ENCODE measurements at regions not wholly inside any gene's neighbourhood (a gene's known extent, or its start where the extent isn't known, plus 50 kb on each side); places are given as distances from the start of the nearest gene placed in this dataset.

- Mint-ChIP-seq H3K9me3 (peaks cover 11% of the 10 kb centered on the region), H3K27me3 (ENCODE audit: low read depth) (no peaks in the 10 kb centered on the region), H3K4me1 (peaks cover 63% of the 10 kb centered on the region), H3K4me3 (no peak overlapping the region), H3K27ac (ENCODE audit: unreplicated experiment) (peak overlapping the region; percentile 81), H3K36me3 (ENCODE audit: low read depth) (no peaks in the 10 kb centered on the region)
- no peak for TF ChIP-seq CTCF (conservative IDR thresholded peaks at IDR 0.05)
- no peak for DNase-seq (ENCODE audit: low read depth, low spot score)
These were observed 132.7 kb upstream of the MYCN start for GRCh38 chr2:15807418-15808203.

- no peak for DNase-seq (ENCODE audit: low read depth, low spot score)
- H3K27ac Mint-ChIP-seq (ENCODE audit: unreplicated experiment): peak overlapping the region; percentile 66
- no peak for TF ChIP-seq CTCF (conservative IDR thresholded peaks at IDR 0.05)
- H3K36me3 Mint-ChIP-seq (ENCODE audit: low read depth): no peaks in the 10 kb centered on the region
- no peaks in the 10 kb centered on the region for H3K27me3 Mint-ChIP-seq (ENCODE audit: low read depth)
- peaks cover 60% of the 10 kb centered on the region for H3K4me1 Mint-ChIP-seq
- peaks cover 11% of the 10 kb centered on the region for H3K9me3 Mint-ChIP-seq
- H3K4me3 Mint-ChIP-seq: no peak overlapping the region
These were observed 132.0 kb upstream of the MYCN start for GRCh38 chr2:15808204-15808910.

GRCh38 chr2:15808944-15809343, 131.4 kb upstream of the MYCN start:
- DNase-seq (ENCODE audit: low read depth, low spot score): no peak
- H3K4me3 Mint-ChIP-seq: peak overlapping the region; percentile 32
- no peaks in the 10 kb centered on the region for H3K27me3 Mint-ChIP-seq (ENCODE audit: low read depth)
- no peak for TF ChIP-seq CTCF (conservative IDR thresholded peaks at IDR 0.05)
- peaks cover 11% of the 10 kb centered on the region for H3K9me3 Mint-ChIP-seq
- no peaks in the 10 kb centered on the region for H3K36me3 Mint-ChIP-seq (ENCODE audit: low read depth)
- peaks cover 56% of the 10 kb centered on the region for H3K4me1 Mint-ChIP-seq
- H3K27ac Mint-ChIP-seq (ENCODE audit: unreplicated experiment): peak overlapping the region; percentile 93

GRCh38 chr2:15809404-15809803, 130.9 kb upstream of the MYCN start:
- peaks cover 11% of the 10 kb centered on the region for H3K9me3 Mint-ChIP-seq
- peaks cover 56% of the 10 kb centered on the region for H3K4me1 Mint-ChIP-seq
- peak overlapping the region; percentile 93 for H3K27ac Mint-ChIP-seq (ENCODE audit: unreplicated experiment)
- no peaks in the 10 kb centered on the region for H3K36me3 Mint-ChIP-seq (ENCODE audit: low read depth)
- DNase-seq (ENCODE audit: low read depth, low spot score): no peak
- no peaks in the 10 kb centered on the region for H3K27me3 Mint-ChIP-seq (ENCODE audit: low read depth)
- TF ChIP-seq CTCF (conservative IDR thresholded peaks at IDR 0.05): no peak
- peak overlapping the region; percentile 32 for H3K4me3 Mint-ChIP-seq

- TF ChIP-seq CTCF (conservative IDR thresholded peaks at IDR 0.05): no peak
- no peak overlapping the region for H3K4me3 Mint-ChIP-seq
These were observed 129.7 kb upstream of the MYCN start for GRCh38 chr2:15810477-15811150.

More at GRCh38 chr2:15810477-15811150, 129.7 kb upstream of the MYCN start:
- H3K36me3 Mint-ChIP-seq (ENCODE audit: low read depth): no peaks in the 10 kb centered on the region
- H3K27me3 Mint-ChIP-seq (ENCODE audit: low read depth): no peaks in the 10 kb centered on the region
- H3K27ac Mint-ChIP-seq (ENCODE audit: unreplicated experiment): peak overlapping the region; percentile 62
- peaks cover 4% of the 10 kb centered on the region for H3K9me3 Mint-ChIP-seq
- no peak for DNase-seq (ENCODE audit: low read depth, low spot score)
- H3K4me1 Mint-ChIP-seq: peaks cover 62% of the 10 kb centered on the region

All from neural crest cell (in vitro differentiated cells).